ENCODE measurements at regions not wholly inside any gene's neighbourhood (a gene's known extent, or its start where the extent isn't known, plus 50 kb on each side); places are given as distances from the start of the nearest gene placed in this dataset.

GRCh38 chr1:30262158-30262557 lies 461.2 kb downstream of the MATN1 start:
- Histone ChIP-seq H3K9me3 (ENCODE audit: control insufficient read depth in 4 of 4, low read length in 3 of 4) (no peaks in the 10 kb centered on the region), H3K27me3 (ENCODE audit: control insufficient read depth in 4 of 4, insufficient read depth in 4 of 4, low read length in 3 of 4) (no peaks in the 10 kb centered on the region), H3K4me3 (ENCODE audit: low read depth in 1 of 3, low read length in 3 of 3) (no peak overlapping the region), H3K27ac (ENCODE audit: low read depth in 1 of 2, low read length in 2 of 2) (no peak overlapping the region), H3K36me3 (ENCODE audit: control insufficient read depth in 4 of 4, insufficient read depth in 3 of 4, low read depth in 1 of 4, low read length in 3 of 4) (no peaks in the 10 kb centered on the region), H3K9ac (ENCODE audit: low read depth in 1 of 2, low read length in 2 of 2) (no peak overlapping the region), H3K4me1 (ENCODE audit: control insufficient read depth in 4 of 4, insufficient read depth in 4 of 4, low read length in 3 of 4) (no peaks in the 10 kb centered on the region)
- TF ChIP-seq HNF4G (IDR thresholded peaks at IDR 0.05) (no peak), GABPA (IDR thresholded peaks at IDR 0.05 in 1 of 2, conservative IDR thresholded peaks at IDR 0.05 in 1 of 2) (no peak), YY1 (IDR thresholded peaks at IDR 0.05) (no peak), TAF1 (conservative IDR thresholded peaks at IDR 0.05) (no peak), RXRA (IDR thresholded peaks at IDR 0.05) (no peak), HNF4A (conservative IDR thresholded peaks at IDR 0.05) (no peak), FOXA1 (IDR thresholded peaks at IDR 0.05) (no peak), NR2F2 (IDR thresholded peaks at IDR 0.05) (no peak), RAD21 (IDR thresholded peaks at IDR 0.05) (no peak)
- WGBS, result 88% methylated on average over 5 of the region's 5 CpGs
- DNase-seq (ENCODE audit: low spot score), result no peak

DNA sequence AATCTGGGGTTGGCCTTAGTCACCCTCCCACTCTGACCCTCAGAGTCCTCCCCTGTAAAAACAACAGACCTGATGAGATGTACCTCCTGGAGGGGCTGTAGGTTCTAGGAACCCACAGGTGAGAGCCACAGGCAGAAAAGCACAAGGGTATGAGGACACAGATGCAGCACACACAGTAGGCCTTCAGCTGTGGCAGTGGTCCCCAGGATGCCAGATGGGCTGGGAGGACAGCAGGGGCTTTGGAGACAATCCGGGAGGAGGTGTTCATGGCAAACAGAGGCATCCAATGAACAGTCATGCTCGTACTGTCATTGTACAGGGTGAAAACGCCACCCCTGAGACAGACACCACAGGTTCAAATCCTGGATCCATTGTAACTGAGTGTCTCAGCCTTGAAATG lies 463.1 kb downstream of the MATN1 start:
- Histone ChIP-seq H3K9ac (ENCODE audit: low read depth in 1 of 2, low read length in 2 of 2) (no peak overlapping the region), H3K36me3 (ENCODE audit: control insufficient read depth in 4 of 4, insufficient read depth in 3 of 4, low read depth in 1 of 4, low read length in 3 of 4) (no peaks in the 10 kb centered on the region), H3K4me1 (ENCODE audit: control insufficient read depth in 4 of 4, insufficient read depth in 4 of 4, low read length in 3 of 4) (no peaks in the 10 kb centered on the region), H3K4me3 (ENCODE audit: low read depth in 1 of 3, low read length in 3 of 3) (no peak overlapping the region), H3K9me3 (ENCODE audit: control insufficient read depth in 4 of 4, low read length in 3 of 4) (no peaks in the 10 kb centered on the region), H3K27me3 (ENCODE audit: control insufficient read depth in 4 of 4, insufficient read depth in 4 of 4, low read length in 3 of 4) (no peaks in the 10 kb centered on the region), H3K27ac (ENCODE audit: low read depth in 1 of 2, low read length in 2 of 2) (no peak overlapping the region)
- DNase-seq (ENCODE audit: low spot score), result no peak
- TF ChIP-seq NR2F2 (IDR thresholded peaks at IDR 0.05) (no peak), HNF4A (conservative IDR thresholded peaks at IDR 0.05) (no peak), EGR1 (IDR thresholded peaks at IDR 0.05; ENCODE audit: low read depth in 2 of 2) (no peak), YY1 (IDR thresholded peaks at IDR 0.05) (no peak), SP1 (IDR thresholded peaks at IDR 0.05) (no peak), FOXA2 (IDR thresholded peaks at IDR 0.05) (no peak), FOXA1 (IDR thresholded peaks at IDR 0.05) (no peak), ZBTB33 (IDR thresholded peaks at IDR 0.05) (no peak), TAF1 (conservative IDR thresholded peaks at IDR 0.05) (no peak), GABPA (IDR thresholded peaks at IDR 0.05 in 1 of 2, conservative IDR thresholded peaks at IDR 0.05 in 1 of 2) (no peak), JUND (IDR thresholded peaks at IDR 0.05) (no peak), REST (IDR thresholded peaks at IDR 0.05) (no peak), RXRA (IDR thresholded peaks at IDR 0.05) (no peak), CTCF (IDR thresholded peaks at IDR 0.05; ENCODE audit: low read depth, low read length, missing input control) (no peak)
- TF ChIP-seq, protein P1, sequence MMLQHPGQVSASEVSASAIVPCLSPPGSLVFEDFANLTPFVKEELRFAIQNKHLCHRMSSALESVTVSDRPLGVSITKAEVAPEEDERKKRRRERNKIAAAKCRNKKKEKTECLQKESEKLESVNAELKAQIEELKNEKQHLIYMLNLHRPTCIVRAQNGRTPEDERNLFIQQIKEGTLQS (IDR thresholded peaks at IDR 0.05), result no peak
- TF ChIP-seq, protein P2, sequence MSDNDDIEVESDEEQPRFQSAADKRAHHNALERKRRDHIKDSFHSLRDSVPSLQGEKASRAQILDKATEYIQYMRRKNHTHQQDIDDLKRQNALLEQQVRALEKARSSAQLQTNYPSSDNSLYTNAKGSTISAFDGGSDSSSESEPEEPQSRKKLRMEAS (IDR thresholded peaks at IDR 0.05), result no peak
- 73% methylated on average over 3 of the region's 3 CpGs for WGBS
